ENCODE measurements at regions not wholly inside any gene's neighbourhood (a gene's known extent, or its start where the extent isn't known, plus 50 kb on each side); places are given as distances from the start of the nearest gene placed in this dataset.

- DNase-seq (ENCODE audit: extremely low read depth in 1 of 11, low read depth in 9 of 11, low spot score in 4 of 11): no peak
These were observed 141.9 kb downstream of the ZIC5 start for GRCh38 chr13:99829593-99830239.

- DNase-seq (ENCODE audit: extremely low read depth in 1 of 11, low read depth in 9 of 11, low spot score in 4 of 11): no peak
These were observed 142.4 kb downstream of the ZIC5 start for GRCh38 chr13:99829161-99829560.

- DNase-seq (ENCODE audit: extremely low read depth in 1 of 11, low read depth in 9 of 11, low spot score in 4 of 11): no peak
These were observed 142.8 kb downstream of the ZIC5 start for GRCh38 chr13:99828735-99829134.

GRCh38 chr13:99828123-99828522, 143.4 kb downstream of the ZIC5 start:
- no peak for DNase-seq (ENCODE audit: extremely low read depth in 1 of 11, low read depth in 9 of 11, low spot score in 4 of 11)

- no peak for DNase-seq (ENCODE audit: extremely low read depth in 1 of 11, low read depth in 9 of 11, low spot score in 4 of 11)
These were observed 144.4 kb downstream of the ZIC5 start for GRCh38 chr13:99827011-99827772.

- no peak for DNase-seq (ENCODE audit: extremely low read depth in 1 of 11, low read depth in 9 of 11, low spot score in 4 of 11)
These were observed 147.6 kb downstream of the ZIC5 start for GRCh38 chr13:99823961-99824360.

GRCh38 chr13:99822820-99823219, 148.7 kb downstream of the ZIC5 start:
- no peak for DNase-seq (ENCODE audit: extremely low read depth in 1 of 11, low read depth in 9 of 11, low spot score in 4 of 11)

GRCh38 chr13:99821741-99822140, 149.8 kb downstream of the ZIC5 start:
- DNase-seq (ENCODE audit: extremely low read depth in 1 of 11, low read depth in 9 of 11, low spot score in 4 of 11): no peak

GRCh38 chr13:99819967-99820366, 151.6 kb downstream of the ZIC5 start:
- DNase-seq (ENCODE audit: extremely low read depth in 1 of 11, low read depth in 9 of 11, low spot score in 4 of 11): no peak

GRCh38 chr13:99816321-99816720, 155.2 kb downstream of the ZIC5 start:
- no peak for DNase-seq (ENCODE audit: extremely low read depth in 1 of 11, low read depth in 9 of 11, low spot score in 4 of 11)

- DNase-seq (ENCODE audit: extremely low read depth in 1 of 11, low read depth in 9 of 11, low spot score in 4 of 11): no peak
These were observed 158.1 kb downstream of the ZIC5 start for GRCh38 chr13:99813336-99814095.

- DNase-seq (ENCODE audit: extremely low read depth in 1 of 11, low read depth in 9 of 11, low spot score in 4 of 11): peak in 3 of 11 donors; percentile 0 to 8 (median 3)
These were observed 158.9 kb downstream of the ZIC5 start for GRCh38 chr13:99812625-99813024.

GRCh38 chr13:99811067-99811700, 160.4 kb downstream of the ZIC5 start:
- no peak for DNase-seq (ENCODE audit: extremely low read depth in 1 of 11, low read depth in 9 of 11, low spot score in 4 of 11)

GRCh38 chr13:99809926-99810325, 161.6 kb downstream of the ZIC5 start:
- no peak for DNase-seq (ENCODE audit: extremely low read depth in 1 of 11, low read depth in 9 of 11, low spot score in 4 of 11)

GRCh38 chr13:99809496-99809895, 162.1 kb downstream of the ZIC5 start:
- DNase-seq (ENCODE audit: extremely low read depth in 1 of 11, low read depth in 9 of 11, low spot score in 4 of 11): no peak

- no peak for DNase-seq (ENCODE audit: extremely low read depth in 1 of 11, low read depth in 9 of 11, low spot score in 4 of 11)
These were observed 162.8 kb downstream of the ZIC5 start for GRCh38 chr13:99808786-99809185.

- DNase-seq (ENCODE audit: extremely low read depth in 1 of 11, low read depth in 9 of 11, low spot score in 4 of 11): no peak
These were observed 164.9 kb downstream of the ZIC5 start for GRCh38 chr13:99806671-99807070.

GRCh38 chr13:99805361-99805760, 166.2 kb downstream of the ZIC5 start:
- DNase-seq (ENCODE audit: extremely low read depth in 1 of 11, low read depth in 9 of 11, low spot score in 4 of 11): no peak

GRCh38 chr13:99803141-99803540, 168.4 kb downstream of the ZIC5 start:
- no peak for DNase-seq (ENCODE audit: extremely low read depth in 1 of 11, low read depth in 9 of 11, low spot score in 4 of 11)

- no peak for DNase-seq (ENCODE audit: extremely low read depth in 1 of 11, low read depth in 9 of 11, low spot score in 4 of 11)
These were observed 169.2 kb downstream of the ZIC5 start for GRCh38 chr13:99802416-99802815.
